ENCODE measurements at regions not wholly inside any gene's neighbourhood (a gene's known extent, or its start where the extent isn't known, plus 50 kb on each side); places are given as distances from the start of the nearest gene placed in this dataset.

DNA sequence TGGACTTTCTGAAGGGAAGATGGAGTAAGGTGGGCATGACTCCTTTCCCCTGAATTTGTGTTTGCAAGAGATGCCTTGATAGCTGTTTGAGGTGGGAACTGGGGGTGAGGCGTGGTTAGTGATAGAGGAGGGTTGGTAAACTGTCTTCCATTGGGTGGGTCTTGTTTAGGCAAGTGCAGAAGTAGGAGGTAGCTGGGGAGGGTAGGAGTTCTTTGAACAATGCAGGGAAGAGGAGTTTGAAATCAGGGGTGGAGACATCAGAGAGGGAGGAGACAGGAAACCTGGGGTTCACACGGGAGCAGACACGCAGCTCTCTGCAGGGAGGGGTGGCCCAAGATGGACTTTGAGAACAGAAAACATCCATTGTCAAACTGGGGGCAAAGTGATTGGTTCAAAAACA, 267.1 kb downstream of the TSN start:
- Histone ChIP-seq H3K9me2 (replicated peaks; ENCODE audit: control insufficient read depth, low read length) (no peaks in the 10 kb centered on the region), H3K4me2 (ENCODE audit: low read length) (no peak overlapping the region), H3K79me2 (ENCODE audit: control insufficient read depth, low read length) (no peaks in the 10 kb centered on the region), H3K27me3 (ENCODE audit: control insufficient read depth, low read length) (no peaks in the 10 kb centered on the region), H3K27ac (ENCODE audit: low read depth, low read length) (no peak overlapping the region), H3K4me1 (ENCODE audit: control insufficient read depth, low read length) (no peaks in the 10 kb centered on the region), H4K20me1 (ENCODE audit: control insufficient read depth, insufficient read depth, low read depth, low read length) (no peaks in the 10 kb centered on the region), H3F3A (ENCODE audit: control insufficient read depth, insufficient read depth) (no peaks in the 10 kb centered on the region), H3K9me3 (ENCODE audit: control insufficient read depth, insufficient read depth, low read length) (no peaks in the 10 kb centered on the region), H3K4me3 (ENCODE audit: low read length) (no peak overlapping the region), H3K36me3 (ENCODE audit: control insufficient read depth, low read length) (no peaks in the 10 kb centered on the region)
- TF ChIP-seq EZH2phosphoT487 (IDR thresholded peaks at IDR 0.05; ENCODE audit: borderline replicate concordance, low read length), result no peak
- TF ChIP-seq, protein P1, sequence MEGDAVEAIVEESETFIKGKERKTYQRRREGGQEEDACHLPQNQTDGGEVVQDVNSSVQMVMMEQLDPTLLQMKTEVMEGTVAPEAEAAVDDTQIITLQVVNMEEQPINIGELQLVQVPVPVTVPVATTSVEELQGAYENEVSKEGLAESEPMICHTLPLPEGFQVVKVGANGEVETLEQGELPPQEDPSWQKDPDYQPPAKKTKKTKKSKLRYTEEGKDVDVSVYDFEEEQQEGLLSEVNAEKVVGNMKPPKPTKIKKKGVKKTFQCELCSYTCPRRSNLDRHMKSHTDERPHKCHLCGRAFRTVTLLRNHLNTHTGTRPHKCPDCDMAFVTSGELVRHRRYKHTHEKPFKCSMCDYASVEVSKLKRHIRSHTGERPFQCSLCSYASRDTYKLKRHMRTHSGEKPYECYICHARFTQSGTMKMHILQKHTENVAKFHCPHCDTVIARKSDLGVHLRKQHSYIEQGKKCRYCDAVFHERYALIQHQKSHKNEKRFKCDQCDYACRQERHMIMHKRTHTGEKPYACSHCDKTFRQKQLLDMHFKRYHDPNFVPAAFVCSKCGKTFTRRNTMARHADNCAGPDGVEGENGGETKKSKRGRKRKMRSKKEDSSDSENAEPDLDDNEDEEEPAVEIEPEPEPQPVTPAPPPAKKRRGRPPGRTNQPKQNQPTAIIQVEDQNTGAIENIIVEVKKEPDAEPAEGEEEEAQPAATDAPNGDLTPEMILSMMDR (IDR thresholded peaks at IDR 0.05; ENCODE audit: low read depth, low read length, poor library complexity, severe bottlenecking), result no peak

DNA sequence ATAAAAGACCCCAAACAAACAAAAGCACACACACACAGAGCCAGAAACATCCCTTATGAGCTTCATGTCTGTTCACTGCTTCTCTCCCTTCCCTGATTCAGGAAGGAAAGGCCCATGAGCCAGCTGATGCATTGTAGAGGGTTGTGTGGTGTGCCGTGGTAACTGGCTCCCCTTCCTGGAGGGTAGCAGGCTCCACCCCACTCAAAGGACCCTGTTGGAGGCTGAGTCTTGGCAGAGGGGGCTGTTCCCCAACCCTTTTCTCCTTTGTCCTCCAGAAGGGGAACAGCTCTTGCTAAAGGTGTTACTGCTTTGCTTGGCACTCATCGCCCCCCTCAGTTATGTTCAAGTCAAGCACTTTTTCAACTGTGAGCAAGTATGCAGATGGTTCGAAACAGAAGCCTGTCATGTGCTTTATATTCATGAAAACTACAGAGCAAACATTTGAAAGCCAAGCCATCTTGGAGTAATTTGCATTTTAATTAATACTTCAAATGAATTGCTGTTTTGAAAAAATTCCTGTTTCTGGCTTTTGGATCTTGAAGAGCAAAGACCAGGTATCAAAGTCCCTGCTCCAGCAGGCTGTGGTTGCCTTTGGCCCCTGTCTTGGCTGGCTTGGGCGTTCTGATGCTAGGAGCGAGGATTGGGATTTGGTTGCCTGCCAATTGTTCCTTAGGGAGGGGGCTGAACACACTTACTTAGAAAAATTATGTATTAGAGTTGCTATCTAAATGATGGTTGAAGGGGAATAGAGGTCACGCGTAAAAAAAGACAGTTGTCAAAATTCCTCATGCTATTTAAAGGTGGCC, 267.8 kb downstream of the TSN start:
- no peak for TF ChIP-seq EZH2phosphoT487 (IDR thresholded peaks at IDR 0.05; ENCODE audit: borderline replicate concordance, low read length)
- TF ChIP-seq, protein P1 (IDR thresholded peaks at IDR 0.05; ENCODE audit: low read depth, low read length, poor library complexity, severe bottlenecking), result no peak
- no peaks in the 10 kb centered on the region for H3K27me3 ChIP-seq (ENCODE audit: control insufficient read depth, low read length)
- no peaks in the 10 kb centered on the region for H3K9me2 ChIP-seq (replicated peaks; ENCODE audit: control insufficient read depth, low read length)
- no peaks in the 10 kb centered on the region for H3K9me3 ChIP-seq (ENCODE audit: control insufficient read depth, insufficient read depth, low read length)
- no peak overlapping the region for H3K4me2 ChIP-seq (ENCODE audit: low read length)
- H3K36me3 ChIP-seq (ENCODE audit: control insufficient read depth, low read length), result no peaks in the 10 kb centered on the region
- H3K4me3 ChIP-seq (ENCODE audit: low read length), result no peak overlapping the region
- no peaks in the 10 kb centered on the region for H4K20me1 ChIP-seq (ENCODE audit: control insufficient read depth, insufficient read depth, low read depth, low read length)
- H3F3A ChIP-seq (ENCODE audit: control insufficient read depth, insufficient read depth), result no peaks in the 10 kb centered on the region
- H3K79me2 ChIP-seq (ENCODE audit: control insufficient read depth, low read length), result no peaks in the 10 kb centered on the region
- H3K4me1 ChIP-seq (ENCODE audit: control insufficient read depth, low read length), result no peaks in the 10 kb centered on the region
- no peak overlapping the region for H3K27ac ChIP-seq (ENCODE audit: low read depth, low read length)

DNA sequence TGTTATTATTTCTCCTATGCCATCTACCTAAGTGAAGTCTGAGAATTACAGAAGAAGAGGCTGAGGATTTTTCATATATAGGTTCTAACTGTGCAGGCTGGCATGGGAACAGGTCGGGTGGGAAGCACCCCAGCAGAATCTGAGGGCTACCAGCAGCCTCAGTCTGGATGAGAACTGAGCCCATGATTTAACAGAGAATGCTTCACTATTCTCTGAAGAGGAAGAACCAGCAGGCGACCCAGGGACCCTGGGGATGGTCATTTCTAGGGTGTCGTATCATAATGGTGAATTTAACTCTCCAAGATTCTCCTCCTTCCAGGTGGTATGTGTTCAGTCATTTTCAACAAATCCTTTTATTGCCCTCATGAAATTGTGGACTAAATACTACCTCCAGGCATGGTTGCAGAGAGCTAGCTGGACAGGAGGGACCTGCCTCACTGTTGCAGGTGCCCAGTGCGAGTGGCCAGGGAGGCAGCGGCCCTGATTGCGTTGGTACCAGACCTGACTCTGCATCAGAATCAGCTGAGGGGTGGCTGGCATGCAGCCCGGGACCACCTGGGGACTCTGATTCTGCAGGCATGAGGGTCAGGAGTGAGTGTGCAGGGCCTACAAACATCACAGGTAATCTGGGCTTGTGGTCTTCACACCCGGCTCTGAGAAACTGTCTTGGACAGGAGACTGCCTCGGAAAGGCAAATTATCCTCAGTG, 272.2 kb downstream of the TSN start:
- Histone ChIP-seq H3K36me3 (ENCODE audit: control insufficient read depth, low read length) (no peaks in the 10 kb centered on the region), H3F3A (ENCODE audit: control insufficient read depth, insufficient read depth) (no peaks in the 10 kb centered on the region), H3K27ac (ENCODE audit: low read depth, low read length) (no peak overlapping the region), H3K79me2 (ENCODE audit: control insufficient read depth, low read length) (no peaks in the 10 kb centered on the region), H3K9me2 (replicated peaks; ENCODE audit: control insufficient read depth, low read length) (no peaks in the 10 kb centered on the region), H3K4me1 (ENCODE audit: control insufficient read depth, low read length) (no peaks in the 10 kb centered on the region; the same call in 1 of the 2 replicates), H3K4me2 (ENCODE audit: low read length) (no peak overlapping the region), H3K27me3 (ENCODE audit: control insufficient read depth, low read length) (peaks cover 4% of the 10 kb centered on the region; the same call in 1 of the 2 replicates), H3K9me3 (ENCODE audit: control insufficient read depth, insufficient read depth, low read length) (no peaks in the 10 kb centered on the region), H4K20me1 (ENCODE audit: control insufficient read depth, insufficient read depth, low read depth, low read length) (no peaks in the 10 kb centered on the region), H3K4me3 (ENCODE audit: low read length) (no peak overlapping the region)
- TF ChIP-seq, protein P1 (IDR thresholded peaks at IDR 0.05; ENCODE audit: low read depth, low read length, poor library complexity, severe bottlenecking), result no peak
- no peak for TF ChIP-seq EZH2phosphoT487 (IDR thresholded peaks at IDR 0.05; ENCODE audit: borderline replicate concordance, low read length)
